A549 (cell line): ENCODE measurements at regions not wholly inside any gene's neighbourhood (a gene's known extent, or its start where the extent isn't known, plus 50 kb on each side); places are given as distances from the start of the nearest gene placed in this dataset.

Source experiments
- ATAC-seq, 2 experiments: fragments of 200-7000 bp in 1 of 2; fragments of >200 bp in 1 of 2; cut with Nextera tagmentation in 1 of 2; cut with Tn5 transposase in 1 of 2; 3 replicates each; pipeline versions ENCODE4 v1.8.0 to v1.9.1; 2018 to 2020; ENCODE audit warnings: mild to moderate bottlenecking in 1 of 2, moderate library complexity in 1 of 2
- CTCF ChIA-PET: fragments of 300-600 bp; sonication (Branson Sonifier 250); formaldehyde crosslinking; extraction: SDS; loops from one replicate; lab custom pipeline; 2021; ENCODE audit warnings: antibody characterized with exemption, inconsistent platforms; lab: Yijun Ruan, JAX
- POLR2A ChIA-PET: fragments of 350-600 bp; formaldehyde crosslinking; extraction: SDS; loops from one replicate; lab custom pipeline; 2021; ENCODE audit warnings: antibody characterized with exemption, inconsistent platforms; lab: Yijun Ruan, JAX
- DNase-seq, 2 experiments: peaks; one replicate each; pipeline versions ENCODE4 v3.0.0 to v3.0.0-alpha.2; 2011 to 2016; ENCODE audit warnings: low read depth in 1 of 2, low spot score in 1 of 2
- FAIRE-seq: peaks from 2 replicates; lab custom pipeline; 2011; peaks lifted over from hg19 to GRCh38; lab: Jason Lieb, UNC
- H3K27ac ChIP-seq, 2 experiments: fragments of >200 bp; sonication (Bioruptor Twin); formaldehyde crosslinking; 3 replicates each; pipeline ENCODE4 v1.5.1; 2016 to 2017
- H3K4me1 ChIP-seq: fragments of >200 bp; sonication (Bioruptor Twin); formaldehyde crosslinking; 3 replicates; pipeline ENCODE4 v1.6.1; 2016
- H3K4me2 ChIP-seq: fragments of >200 bp; sonication (Bioruptor Twin); formaldehyde crosslinking; 3 replicates; pipeline ENCODE4 v1.6.1; 2016
- H3K4me3 ChIP-seq: fragments of >200 bp; sonication (Bioruptor Twin); formaldehyde crosslinking; 3 replicates; pipeline ENCODE4 v1.5.1; 2016
- H3K9me3 ChIP-seq: fragments of >200 bp; sonication (Bioruptor Twin); formaldehyde crosslinking; 3 replicates; pipeline ENCODE4 v1.6.1; 2016
- BHLHE40 ChIP-seq: IDR thresholded peaks from 2 replicates; pipeline ENCODE4 v1.6.1; 2012; ENCODE audit warnings: low read depth, low read length, inconsistent platforms
- ESRRA ChIP-seq: fragments of 150-350 bp; IDR thresholded peaks from 2 replicates; pipeline ENCODE4 v1.6.1; 2014; ENCODE audit warnings: mild to moderate bottlenecking, low read length, borderline replicate concordance
- FOSL2 ChIP-seq, 2 experiments: fragments of 450-650 bp in 1 of 2; fragments of >200 bp in 1 of 2; sonication (Bioruptor Twin) in 1 of 2; formaldehyde crosslinking; IDR thresholded peaks; 2 replicates each; pipeline versions ENCODE4 v1.5.0 to v1.6.1; 2016 to 2020; ENCODE audit warnings: mild to moderate bottlenecking in 1 of 2, moderate library complexity in 1 of 2
- GATA3 ChIP-seq: IDR thresholded peaks from 2 replicates; pipeline ENCODE4 v1.6.1; 2012; ENCODE audit warnings: borderline replicate concordance
- HOXB5 ChIP-seq: fragments of 250-450 bp; sonication (Bioruptor Pico); IDR thresholded peaks from 2 replicates; pipeline ENCODE4 v1.5.0; 2020; ENCODE audit warnings: mild to moderate bottlenecking, moderate library complexity
- MAFK ChIP-seq: fragments of 450-650 bp; IDR thresholded peaks from 2 replicates; pipeline ENCODE4 v1.6.1; 2014; ENCODE audit not compliant: partially characterized antibody
- RCOR1 ChIP-seq: fragments of 150-350 bp; IDR thresholded peaks from 2 replicates; pipeline ENCODE4 v1.6.1; 2014; ENCODE audit warnings: antibody characterized with exemption, low read length, low read depth
- RNF2 ChIP-seq: fragments of 200-600 bp; sonication (generic); IDR thresholded peaks from 2 replicates; pipeline ENCODE4 v1.6.1; 2016; ENCODE audit warnings: low read depth, mild to moderate bottlenecking, antibody characterized with exemption, moderate library complexity, borderline replicate concordance
- WGBS: methylation state at CpG from one replicate; pipeline ENCODE4 v1.1.6; 2017; ENCODE audit errors: missing lambda C conversion rate; 5-methylcytosine and 5-hydroxymethylcytosine counted together
- TF ChIP-seq, protein P1 (sequence below): fragments of 450-650 bp; IDR thresholded peaks from 2 replicates; pipeline ENCODE4 v1.6.1; 2014; ENCODE audit warnings: antibody characterized with exemption
- TF ChIP-seq, protein P2 (sequence below): IDR thresholded peaks from 2 replicates; pipeline ENCODE4 v1.6.1; 2012; ENCODE audit warnings: low read depth, borderline replicate concordance
- TF ChIP-seq, protein P3 (sequence below): fragments of >200 bp; sonication (Bioruptor Twin); formaldehyde crosslinking; IDR thresholded peaks from 2 replicates; pipeline ENCODE4 v1.6.1; 2016
- TF ChIP-seq, protein P4 (sequence below): IDR thresholded peaks from 2 replicates; pipeline ENCODE4 v1.6.1; 2012
- TF ChIP-seq, protein P5 (sequence below): IDR thresholded peaks from 2 replicates; pipeline ENCODE4 v1.6.1; 2012
- TF ChIP-seq, protein P6 (sequence below): fragments of 150-350 bp; IDR thresholded peaks from 2 replicates; pipeline ENCODE4 v1.6.1; 2014; ENCODE audit warnings: low read depth, mild to moderate bottlenecking, low read length
- TF ChIP-seq, protein P7 (sequence below): fragments of 250-450 bp; sonication (Bioruptor Pico); IDR thresholded peaks from 2 replicates; pipeline ENCODE4 v1.5.0; 2020; ENCODE audit warnings: low read depth, mild to moderate bottlenecking, moderate library complexity

DNA sequence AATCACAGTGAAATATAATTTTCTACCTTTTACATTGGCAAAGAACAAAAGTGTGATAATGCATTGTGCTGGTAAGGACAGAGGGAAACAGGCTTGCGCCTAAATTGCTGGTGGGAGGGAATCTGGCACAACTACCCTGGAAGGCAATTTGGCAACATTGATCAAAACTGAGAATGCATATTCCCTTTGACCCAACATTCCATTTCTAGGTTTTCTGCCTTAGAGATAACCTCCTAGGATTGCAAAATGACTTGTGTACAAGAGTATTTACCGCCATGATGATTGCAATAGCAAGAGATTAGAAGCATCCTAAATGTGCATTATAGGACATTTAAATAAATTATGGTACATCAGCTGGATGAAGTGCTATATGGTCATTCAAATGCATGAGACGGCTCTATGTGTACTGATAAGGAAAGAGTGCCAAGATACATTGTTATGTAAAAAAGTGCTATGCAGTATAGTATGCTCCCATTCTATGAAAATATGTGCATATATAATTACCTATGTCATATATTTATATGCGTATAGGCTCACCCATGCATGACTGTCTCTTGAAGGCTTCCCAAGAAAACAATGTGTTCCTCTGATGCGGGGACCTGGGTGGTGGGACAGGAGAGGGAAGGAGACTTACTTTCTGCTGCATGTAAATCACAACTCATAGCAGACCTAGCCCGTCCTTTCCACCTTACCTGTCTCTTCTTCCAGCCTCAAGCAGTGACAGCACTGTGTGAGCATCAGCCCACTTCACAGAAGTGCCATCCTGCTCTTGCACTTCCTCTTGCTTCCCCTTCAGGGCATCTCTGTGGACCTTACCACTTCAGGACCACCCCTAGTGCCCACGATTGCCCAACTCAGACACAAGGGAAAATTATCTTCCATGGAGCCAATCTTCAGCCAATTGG lies 249.9 kb upstream of the TLE3 start:
- ChIA-PET POLR2A (no interaction called here), CTCF (no interaction called here)
- no peak overlapping the region for H3K27ac ChIP-seq
- DNase-seq (no peak), ATAC-seq (no peak), FAIRE-seq (peak; percentile 77)
- no peaks in the 10 kb centered on the region for H3K4me1 ChIP-seq
- no peaks in the 10 kb centered on the region for H3K9me3 ChIP-seq
- no peak overlapping the region for H3K4me3 ChIP-seq
- 66% methylated on average over 7 of the region's 7 CpGs for WGBS
- H3K4me2 ChIP-seq, result no peak overlapping the region
- no peak for TF ChIP-seq FOSL2 (IDR thresholded peaks at IDR 0.05)
- TF ChIP-seq FOSL2 (CRISPR knock-in tag; IDR thresholded peaks at IDR 0.05), result no peak
- no peak for TF ChIP-seq RNF2
- TF ChIP-seq, protein P1, sequence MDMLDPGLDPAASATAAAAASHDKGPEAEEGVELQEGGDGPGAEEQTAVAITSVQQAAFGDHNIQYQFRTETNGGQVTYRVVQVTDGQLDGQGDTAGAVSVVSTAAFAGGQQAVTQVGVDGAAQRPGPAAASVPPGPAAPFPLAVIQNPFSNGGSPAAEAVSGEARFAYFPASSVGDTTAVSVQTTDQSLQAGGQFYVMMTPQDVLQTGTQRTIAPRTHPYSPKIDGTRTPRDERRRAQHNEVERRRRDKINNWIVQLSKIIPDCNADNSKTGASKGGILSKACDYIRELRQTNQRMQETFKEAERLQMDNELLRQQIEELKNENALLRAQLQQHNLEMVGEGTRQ, result no peak

DNA sequence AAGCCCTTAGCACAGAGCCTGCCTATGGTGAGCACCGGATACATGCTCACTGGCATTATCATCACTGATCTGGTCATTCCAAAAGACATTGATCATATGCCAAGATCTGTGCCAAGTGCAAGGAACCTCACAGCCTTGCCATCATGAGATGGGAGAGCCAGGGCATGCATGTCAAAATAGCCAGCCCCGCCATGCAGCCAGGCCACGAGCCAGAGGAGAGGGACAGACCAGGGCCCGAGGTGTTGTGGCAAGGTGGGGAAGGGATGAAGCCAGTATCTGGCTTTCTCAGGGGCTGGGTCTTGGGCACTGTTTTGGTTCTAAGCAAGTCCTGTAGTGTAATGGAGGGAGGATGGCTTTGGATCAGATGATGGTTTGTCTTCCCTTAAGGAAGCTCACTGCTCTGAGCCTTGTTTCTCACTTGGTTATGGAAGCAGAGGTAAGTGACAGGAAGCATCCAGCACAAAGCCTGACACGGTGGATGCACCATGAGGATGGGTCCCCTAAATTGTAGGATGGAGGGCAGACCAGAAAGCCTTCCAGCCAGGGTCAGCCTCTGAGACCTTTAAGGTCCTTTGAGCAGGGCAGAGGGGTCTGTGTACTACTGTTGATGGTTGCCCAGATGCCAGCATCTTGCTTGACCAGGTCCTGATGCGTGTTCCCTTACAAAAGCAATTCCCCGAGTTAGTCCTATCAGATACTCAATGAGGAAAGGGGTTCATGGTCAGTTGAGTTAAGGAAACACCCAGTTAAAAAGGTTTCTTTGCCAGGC lies 247.7 kb upstream of the TLE3 start:
- Histone ChIP-seq H3K27ac (no peak overlapping the region), H3K9me3 (no peaks in the 10 kb centered on the region), H3K4me3 (no peak overlapping the region), H3K4me1 (no peaks in the 10 kb centered on the region), H3K4me2 (no peak overlapping the region)
- ATAC-seq (no peak), FAIRE-seq (no peak), DNase-seq (no peak)
- TF ChIP-seq GATA3 (no peak), BHLHE40 (no peak)
- TF ChIP-seq, protein P1, result no peak
- TF ChIP-seq, protein P2, sequence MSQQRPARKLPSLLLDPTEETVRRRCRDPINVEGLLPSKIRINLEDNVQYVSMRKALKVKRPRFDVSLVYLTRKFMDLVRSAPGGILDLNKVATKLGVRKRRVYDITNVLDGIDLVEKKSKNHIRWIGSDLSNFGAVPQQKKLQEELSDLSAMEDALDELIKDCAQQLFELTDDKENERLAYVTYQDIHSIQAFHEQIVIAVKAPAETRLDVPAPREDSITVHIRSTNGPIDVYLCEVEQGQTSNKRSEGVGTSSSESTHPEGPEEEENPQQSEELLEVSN, result no peak
- TF ChIP-seq, protein P3, sequence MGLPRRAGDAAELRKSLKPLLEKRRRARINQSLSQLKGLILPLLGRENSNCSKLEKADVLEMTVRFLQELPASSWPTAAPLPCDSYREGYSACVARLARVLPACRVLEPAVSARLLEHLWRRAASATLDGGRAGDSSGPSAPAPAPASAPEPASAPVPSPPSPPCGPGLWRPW, result no peak
- 68% methylated on average over 7 of the region's 7 CpGs for WGBS
- CTCF ChIA-PET, result interaction anchor here (0.6 to 1.4 kb wide), 2 partner anchors 24 to 28 kb away, joined by 3 to 4 read pairs; no protein-coding TSS in a partner anchor
- POLR2A ChIA-PET, result no interaction called here

DNA sequence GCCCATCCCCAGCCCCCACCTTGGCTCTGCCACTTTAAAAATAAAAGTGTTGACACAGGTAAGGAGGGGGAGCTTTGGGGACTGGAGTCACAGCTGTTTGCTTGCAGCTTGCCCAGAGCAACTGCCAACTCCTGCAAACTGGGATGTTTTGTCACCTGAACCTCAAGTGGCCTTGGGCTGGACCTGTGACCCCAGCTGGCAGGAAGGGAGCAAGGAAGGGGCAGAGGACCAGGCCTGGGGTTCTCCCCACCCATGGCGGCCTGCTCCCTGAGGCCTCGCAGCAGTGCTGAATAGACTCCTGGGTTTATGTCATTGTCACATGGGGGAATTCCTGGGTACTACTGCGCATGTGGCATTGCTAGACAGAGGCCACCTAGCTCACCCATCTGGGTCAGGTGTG lies 246.9 kb upstream of the TLE3 start:
- FAIRE-seq, result no peak
- no peak overlapping the region for H3K4me2 ChIP-seq
- no peaks in the 10 kb centered on the region for H3K9me3 ChIP-seq
- H3K27ac ChIP-seq, result no peak overlapping the region
- no peak for ATAC-seq
- WGBS, result 78% methylated on average over 3 of the region's 3 CpGs
- no peak overlapping the region for H3K4me3 ChIP-seq
- ChIA-PET POLR2A (no interaction called here), CTCF (interaction anchor here (1.4 kb wide), 1 partner anchor 23 kb away, joined by 4 read pairs; no protein-coding TSS in a partner anchor)
- no peak for TF ChIP-seq ESRRA
- TF ChIP-seq, protein P4, sequence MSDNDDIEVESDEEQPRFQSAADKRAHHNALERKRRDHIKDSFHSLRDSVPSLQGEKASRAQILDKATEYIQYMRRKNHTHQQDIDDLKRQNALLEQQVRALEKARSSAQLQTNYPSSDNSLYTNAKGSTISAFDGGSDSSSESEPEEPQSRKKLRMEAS, result no peak
- no peaks in the 10 kb centered on the region for H3K4me1 ChIP-seq
- DNase-seq, result no peak

DNA sequence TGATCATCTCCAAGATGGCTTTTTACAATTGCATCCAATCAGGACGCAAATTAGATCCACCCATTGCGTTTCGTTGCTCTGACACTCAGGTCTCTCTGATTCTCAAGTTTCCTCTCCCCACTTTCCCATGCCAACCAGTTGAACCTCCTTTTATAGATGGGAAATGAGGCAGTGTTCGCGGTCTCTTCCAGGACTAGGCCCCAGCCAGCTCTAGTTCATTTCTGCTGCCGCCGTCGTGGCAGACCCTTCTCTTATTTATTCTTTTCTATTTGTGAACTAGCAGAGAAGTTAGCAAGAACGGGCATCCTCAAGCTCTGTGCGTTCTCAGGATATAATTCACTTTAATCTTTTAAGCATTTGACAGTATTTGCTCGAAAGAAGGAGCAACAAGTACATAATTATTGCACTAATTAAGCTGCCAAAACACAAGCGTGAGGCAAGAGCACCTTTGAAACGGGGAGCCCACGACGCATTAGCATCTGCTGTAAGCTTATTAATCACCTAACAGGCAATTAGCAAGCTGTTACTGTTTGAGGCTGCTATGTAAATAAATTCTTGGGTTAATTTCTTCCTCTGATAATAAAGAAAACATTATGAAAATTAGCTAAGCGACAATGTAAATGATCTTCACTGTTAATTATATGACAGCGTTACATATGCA lies 246.4 kb upstream of the TLE3 start:
- ATAC-seq (no peak), FAIRE-seq (no peak), DNase-seq (no peak)
- CTCF ChIA-PET, result interaction anchor here (1.4 kb wide), 1 partner anchor 22 kb away, joined by 4 read pairs; no protein-coding TSS in a partner anchor
- Histone ChIP-seq H3K4me1 (no peaks in the 10 kb centered on the region), H3K4me2 (no peak overlapping the region), H3K27ac (no peak overlapping the region), H3K4me3 (no peak overlapping the region), H3K9me3 (no peaks in the 10 kb centered on the region)
- WGBS, result 82% methylated on average over 17 of the region's 17 CpGs
- POLR2A ChIA-PET, result no interaction called here
- TF ChIP-seq, protein P5, sequence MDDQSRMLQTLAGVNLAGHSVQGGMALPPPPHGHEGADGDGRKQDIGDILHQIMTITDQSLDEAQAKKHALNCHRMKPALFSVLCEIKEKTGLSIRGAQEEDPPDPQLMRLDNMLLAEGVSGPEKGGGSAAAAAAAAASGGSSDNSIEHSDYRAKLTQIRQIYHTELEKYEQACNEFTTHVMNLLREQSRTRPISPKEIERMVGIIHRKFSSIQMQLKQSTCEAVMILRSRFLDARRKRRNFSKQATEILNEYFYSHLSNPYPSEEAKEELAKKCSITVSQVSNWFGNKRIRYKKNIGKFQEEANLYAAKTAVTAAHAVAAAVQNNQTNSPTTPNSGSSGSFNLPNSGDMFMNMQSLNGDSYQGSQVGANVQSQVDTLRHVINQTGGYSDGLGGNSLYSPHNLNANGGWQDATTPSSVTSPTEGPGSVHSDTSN, result no peak
- TF ChIP-seq, protein P6, sequence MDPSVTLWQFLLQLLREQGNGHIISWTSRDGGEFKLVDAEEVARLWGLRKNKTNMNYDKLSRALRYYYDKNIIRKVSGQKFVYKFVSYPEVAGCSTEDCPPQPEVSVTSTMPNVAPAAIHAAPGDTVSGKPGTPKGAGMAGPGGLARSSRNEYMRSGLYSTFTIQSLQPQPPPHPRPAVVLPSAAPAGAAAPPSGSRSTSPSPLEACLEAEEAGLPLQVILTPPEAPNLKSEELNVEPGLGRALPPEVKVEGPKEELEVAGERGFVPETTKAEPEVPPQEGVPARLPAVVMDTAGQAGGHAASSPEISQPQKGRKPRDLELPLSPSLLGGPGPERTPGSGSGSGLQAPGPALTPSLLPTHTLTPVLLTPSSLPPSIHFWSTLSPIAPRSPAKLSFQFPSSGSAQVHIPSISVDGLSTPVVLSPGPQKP, result no peak
- TF ChIP-seq HOXB5 (CRISPR knock-in tag) (no peak), MAFK (no peak), RCOR1 (no peak)
- TF ChIP-seq, protein P7, sequence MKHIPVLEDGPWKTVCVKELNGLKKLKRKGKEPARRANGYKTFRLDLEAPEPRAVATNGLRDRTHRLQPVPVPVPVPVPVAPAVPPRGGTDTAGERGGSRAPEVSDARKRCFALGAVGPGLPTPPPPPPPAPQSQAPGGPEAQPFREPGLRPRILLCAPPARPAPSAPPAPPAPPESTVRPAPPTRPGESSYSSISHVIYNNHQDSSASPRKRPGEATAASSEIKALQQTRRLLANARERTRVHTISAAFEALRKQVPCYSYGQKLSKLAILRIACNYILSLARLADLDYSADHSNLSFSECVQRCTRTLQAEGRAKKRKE (CRISPR knock-in tag), result no peak
